Panc1 (cell line): ENCODE measurements at regions not wholly inside any gene's neighbourhood (a gene's known extent, or its start where the extent isn't known, plus 50 kb on each side); places are given as distances from the start of the nearest gene placed in this dataset.

ENCODE experiments used
- ATAC-seq: fragments of 200-7000 bp; cut with Tn5 transposase; 2 replicates; pipeline ENCODE4 v1.9.1; 2020; ENCODE audit warnings: mild to moderate bottlenecking, moderate library complexity
- BruUV-seq: library from RNA; stranded (reverse); fragments of 400-500 nt; replicated peaks from 2 replicates; lab custom pipeline; 2021; lab: Mats Ljungman, UMichigan
- CTCF ChIA-PET: fragments of 300-600 bp; sonication (Branson Sonifier 250); formaldehyde crosslinking; loops from one replicate; lab custom pipeline; 2022; ENCODE audit warnings: antibody characterized with exemption; lab: Charles Lee
- POLR2A ChIA-PET: fragments of 300-600 bp; sonication (Branson Sonifier 250); formaldehyde crosslinking; loops from one replicate; lab custom pipeline; 2022; ENCODE audit warnings: antibody characterized with exemption; lab: Charles Lee
- DNase-seq: peaks from one replicate; pipeline ENCODE4 v3.0.0-alpha.2; 2010; ENCODE audit warnings: low read depth, low spot score
- H3K27ac ChIP-seq: 2 replicates; pipeline ENCODE4 v1.5.1; 2011; ENCODE audit warnings: mild to moderate bottlenecking, low read length, inconsistent platforms
- H3K27me3 ChIP-seq: fragments of 200-500 bp; sonication (Bioruptor generic); 2 replicates; pipeline ENCODE4 v1.6.0; 2014; ENCODE audit warnings: low read length, inconsistent platforms; ENCODE audit not compliant: control insufficient read depth, insufficient read depth
- H3K36me3 ChIP-seq: fragments of 200-500 bp; sonication (Bioruptor generic); 2 replicates; pipeline ENCODE4 v1.5.1; 2014; ENCODE audit warnings: inconsistent platforms, mild to moderate bottlenecking, low read length, moderate library complexity; ENCODE audit not compliant: control insufficient read depth, insufficient read depth
- H3K4me1 ChIP-seq: 2 replicates; pipeline ENCODE4 v1.5.1; 2011; ENCODE audit warnings: inconsistent platforms, mild to moderate bottlenecking, low read length, moderate library complexity; ENCODE audit not compliant: control insufficient read depth, insufficient read depth
- H3K4me3 ChIP-seq, 2 experiments: 2 replicates each; pipeline ENCODE4 v1.5.1; 2011 to 2012; ENCODE audit warnings: low read depth in 2 of 2, low read length in 2 of 2, mild to moderate bottlenecking in 2 of 2, inconsistent platforms in 1 of 2, moderate library complexity in 1 of 2
- H3K9me3 ChIP-seq: fragments of 200-500 bp; sonication (Bioruptor generic); 2 replicates; pipeline ENCODE4 v1.5.1; 2014; ENCODE audit warnings: low read depth, mild to moderate bottlenecking, inconsistent platforms, low read length, moderate library complexity; ENCODE audit not compliant: control insufficient read depth, insufficient read depth
- CTCF ChIP-seq: fragments of 450-650 bp; IDR thresholded peaks from 2 replicates; pipeline ENCODE4 v1.5.1; 2017; ENCODE audit warnings: mild to moderate bottlenecking
- POLR2AphosphoS5 ChIP-seq: IDR thresholded peaks from 2 replicates; pipeline ENCODE4 v1.6.1; 2012; ENCODE audit warnings: mild to moderate bottlenecking, low read depth, low read length, moderate library complexity
- REST ChIP-seq, 2 experiments: IDR thresholded peaks; 2 replicates each; pipeline ENCODE4 v1.6.1; 2011 to 2012; ENCODE audit warnings: low read depth in 2 of 2, control low read depth in 1 of 2, low read length in 1 of 2, mild to moderate bottlenecking in 1 of 2, moderate library complexity in 1 of 2; ENCODE audit not compliant: insufficient read depth in 1 of 2
- SIN3A ChIP-seq: IDR thresholded peaks from 2 replicates; pipeline ENCODE4 v1.6.1; 2012; ENCODE audit warnings: low read depth, mild to moderate bottlenecking, low read length, moderate library complexity, borderline replicate concordance; ENCODE audit not compliant: insufficient read depth
- TCF7L2 ChIP-seq: IDR thresholded peaks from 2 replicates; pipeline ENCODE4 v1.6.1; 2011; ENCODE audit warnings: mild to moderate bottlenecking, low read depth, low read length, inconsistent platforms
- in situ Hi-C: cut with HindIII; loops from 2 replicates; pipeline ENCODE4 v1.10.0; 2016; ENCODE audit warnings: low sequenced_read_pairs, low pct_unique_long_range_greater_than_20kb
- intact Hi-C: fragments of 100-400 bp; cut with micrococcal nuclease; formaldehyde crosslinking; loops from one replicate; pipeline ENCODE4 v1.10.0; 2022; ENCODE audit not compliant: unreplicated experiment

GRCh38 chr6:156427345-156427744, 349.8 kb upstream of the ARID1B start:
- TF ChIP-seq REST (IDR thresholded peaks at IDR 0.05; ENCODE audit: insufficient read depth in 1 of 2, low read depth in 2 of 2, low read length in 1 of 2) (no peak), SIN3A (no peak), CTCF (no peak), POLR2AphosphoS5 (no peak), TCF7L2 (no peak)
- ATAC-seq (peak; percentile 90), DNase-seq (peak; percentile 38)
- ChIA-PET POLR2A (no interaction called here), CTCF (no interaction called here)
- BruUV-seq, result no TSS peak
- peaks cover 5% of the 10 kb centered on the region; the same call in 1 of the 2 replicates for H3K4me1 ChIP-seq
- peak overlapping the region; percentile 62; the same call in 1 of the 2 replicates for H3K27ac ChIP-seq
- H3K9me3 ChIP-seq, result no peaks in the 10 kb centered on the region
- intact Hi-C loops, result no loop called here
- H3K4me3 ChIP-seq, result no peak overlapping the region
- H3K36me3 ChIP-seq, result no peaks in the 10 kb centered on the region
- in situ Hi-C loops, result no loop called here
- H3K27me3 ChIP-seq, result no peaks in the 10 kb centered on the region

GRCh38 chr6:156425359-156426020, 351.7 kb upstream of the ARID1B start:
- Histone ChIP-seq H3K27ac (peak overlapping the region; percentile 10; the same call in 1 of the 2 replicates), H3K4me1 (peaks cover 5% of the 10 kb centered on the region; the same call in 1 of the 2 replicates), H3K27me3 (no peaks in the 10 kb centered on the region), H3K4me3 (no peak overlapping the region), H3K36me3 (no peaks in the 10 kb centered on the region), H3K9me3 (0 out of 2 replicates have a peak, but pooled peaks cover 3% of the 10 kb centered on the region)
- ATAC-seq (no peak), DNase-seq (no peak)
- TF ChIP-seq POLR2AphosphoS5, result no peak
- POLR2A ChIA-PET, result no interaction called here
- in situ Hi-C loops (no loop called here), intact Hi-C loops (no loop called here)
- BruUV-seq, result no TSS peak
- CTCF ChIA-PET, result no interaction called here

GRCh38 chr6:156423829-156424228, 353.3 kb upstream of the ARID1B start:
- no peaks in the 10 kb centered on the region for H3K27me3 ChIP-seq
- H3K4me3 ChIP-seq, result no peak overlapping the region
- no peak for TF ChIP-seq SIN3A
- no peak for TF ChIP-seq TCF7L2
- TF ChIP-seq POLR2AphosphoS5, result no peak
- TF ChIP-seq REST (IDR thresholded peaks at IDR 0.05; ENCODE audit: insufficient read depth in 1 of 2, low read depth in 2 of 2, low read length in 1 of 2), result no peak
- H3K9me3 ChIP-seq, result 0 out of 2 replicates have a peak, but pooled peaks cover 3% of the 10 kb centered on the region
- no peak for DNase-seq
- ATAC-seq, result no peak
- no peak overlapping the region; the same call in 1 of the 2 replicates for H3K27ac ChIP-seq
- intact Hi-C loops, result no loop called here
- peaks cover 5% of the 10 kb centered on the region; the same call in 1 of the 2 replicates for H3K4me1 ChIP-seq
- BruUV-seq, result no TSS peak
- no peaks in the 10 kb centered on the region for H3K36me3 ChIP-seq
- in situ Hi-C loops, result no loop called here
- CTCF ChIA-PET, result no interaction called here
- POLR2A ChIA-PET, result no interaction called here
